Activated naive CD4-positive, alpha-beta T cell treated with Interleukin-2 at 50 U/mL for 16 hours (primary cell): ENCODE measurements at regions not wholly inside any gene's neighbourhood (a gene's known extent, or its start where the extent isn't known, plus 50 kb on each side); places are given as distances from the start of the nearest gene placed in this dataset.
"Not testable (repeated sequence)": the region's sequence is repeated elsewhere in the genome, so short reads cannot be mapped to it uniquely, and the experiment has no call there.

Source experiments
- DNase-seq: peaks from one replicate; pipeline ENCODE4 v3.0.0-alpha.2; 2020

DNA sequence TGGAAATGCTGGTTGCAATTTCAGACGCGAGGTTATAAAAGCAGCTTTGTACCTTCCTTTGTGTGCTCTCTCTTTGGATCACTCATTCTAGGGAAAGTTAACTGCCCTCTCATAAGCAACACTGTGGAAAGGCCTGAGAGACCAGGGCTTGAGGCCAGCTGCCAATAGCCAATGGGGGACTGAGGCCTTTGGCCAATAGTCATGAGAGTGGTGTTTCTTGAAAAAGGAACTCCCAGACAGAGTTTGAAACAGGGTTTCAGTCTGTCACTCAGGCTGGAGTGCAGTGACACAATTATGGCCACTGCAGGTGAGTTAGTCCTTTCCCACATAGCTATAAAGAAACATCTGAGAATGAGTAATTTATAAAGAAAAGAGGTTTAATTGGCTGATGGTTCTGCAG lies 524.7 kb upstream of the SMIM31 start:
- no peak for DNase-seq

- no peak for DNase-seq
Measured at GRCh38 chr4:164239433-164239832, 514.5 kb upstream of the SMIM31 start.

DNA sequence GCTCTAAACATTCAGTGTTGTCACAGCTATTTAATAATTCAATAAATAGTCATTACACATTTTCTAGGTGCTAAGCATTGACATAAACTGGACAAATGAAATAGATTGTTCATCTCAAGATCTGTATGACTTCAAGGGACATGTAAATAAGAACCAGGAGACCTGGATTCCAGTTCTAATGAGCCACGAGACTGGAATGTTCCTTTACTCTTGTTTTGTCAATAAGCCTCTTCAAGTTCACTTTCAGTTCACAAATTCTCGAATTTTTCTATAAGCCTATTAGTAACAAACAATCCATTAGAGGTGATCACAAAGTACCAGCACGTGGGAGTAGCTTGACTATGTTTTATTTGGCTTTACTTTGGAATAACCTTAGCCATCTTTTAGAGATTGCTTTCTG lies 514.0 kb upstream of the SMIM31 start:
- DNase-seq: no peak

GRCh38 chr4:164251257-164251656 lies 502.7 kb upstream of the SMIM31 start:
- DNase-seq: no peak

GRCh38 chr4:164252286-164252685 lies 501.6 kb upstream of the SMIM31 start:
- DNase-seq: no peak

- DNase-seq: no peak
Measured at GRCh38 chr4:164261831-164262230, 492.1 kb upstream of the SMIM31 start.

DNA sequence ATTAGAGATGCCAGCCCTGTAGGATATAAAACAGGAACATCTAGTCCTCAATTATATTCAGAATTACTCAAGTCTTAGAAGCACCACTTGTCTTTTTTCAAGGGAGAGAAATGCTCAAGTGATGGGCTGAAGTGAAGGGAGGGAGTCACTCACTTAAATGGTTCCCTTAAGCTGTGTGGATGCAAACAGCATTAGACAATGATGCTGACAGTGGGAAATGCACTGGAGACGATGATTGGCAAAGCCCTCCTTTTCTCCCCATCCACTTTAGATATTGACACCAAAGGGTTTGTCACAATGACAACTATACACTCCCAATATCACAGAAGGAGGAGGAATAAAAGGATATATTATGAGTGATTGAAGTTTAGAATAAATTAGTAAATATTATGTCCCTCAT lies 491.4 kb upstream of the SMIM31 start:
- DNase-seq: not testable (repeated sequence)

- DNase-seq: not testable (repeated sequence)
Measured at GRCh38 chr4:164277414-164277813, 476.5 kb upstream of the SMIM31 start.

DNA sequence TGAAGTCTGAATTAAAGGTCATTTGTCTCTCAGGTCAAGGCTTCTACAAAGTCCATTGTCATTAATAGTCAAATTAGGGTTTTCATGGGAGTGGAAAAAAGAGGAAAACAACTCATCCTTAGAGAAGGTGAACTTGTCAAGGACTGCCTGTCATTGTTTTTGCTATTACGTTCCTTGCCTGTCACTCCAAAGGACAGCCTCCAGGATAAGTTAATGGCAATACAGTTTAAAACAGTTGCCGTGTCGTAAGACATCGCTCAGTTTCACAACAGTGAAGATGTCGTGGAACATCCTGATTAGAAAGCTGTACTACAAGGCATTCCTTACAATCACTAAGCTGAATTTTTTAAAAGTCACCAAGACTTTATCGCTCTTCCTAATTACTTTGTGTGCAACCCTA lies 466.8 kb upstream of the SMIM31 start:
- no peak for DNase-seq

GRCh38 chr4:164288578-164288977 lies 465.4 kb upstream of the SMIM31 start:
- no peak for DNase-seq

- no peak for DNase-seq
Measured at GRCh38 chr4:164293203-164293602, 460.7 kb upstream of the SMIM31 start.

- DNase-seq: no peak
Measured at GRCh38 chr4:164293743-164294142, 460.2 kb upstream of the SMIM31 start.

- DNase-seq: no peak
Measured at GRCh38 chr4:164301430-164301829, 452.5 kb upstream of the SMIM31 start.

- no peak for DNase-seq
Measured at GRCh38 chr4:164304101-164304639, 449.8 kb upstream of the SMIM31 start.

- no peak for DNase-seq
Measured at GRCh38 chr4:164304861-164305260, 449.1 kb upstream of the SMIM31 start.

- no peak for DNase-seq
Measured at GRCh38 chr4:164307262-164307661, 446.7 kb upstream of the SMIM31 start.

DNA sequence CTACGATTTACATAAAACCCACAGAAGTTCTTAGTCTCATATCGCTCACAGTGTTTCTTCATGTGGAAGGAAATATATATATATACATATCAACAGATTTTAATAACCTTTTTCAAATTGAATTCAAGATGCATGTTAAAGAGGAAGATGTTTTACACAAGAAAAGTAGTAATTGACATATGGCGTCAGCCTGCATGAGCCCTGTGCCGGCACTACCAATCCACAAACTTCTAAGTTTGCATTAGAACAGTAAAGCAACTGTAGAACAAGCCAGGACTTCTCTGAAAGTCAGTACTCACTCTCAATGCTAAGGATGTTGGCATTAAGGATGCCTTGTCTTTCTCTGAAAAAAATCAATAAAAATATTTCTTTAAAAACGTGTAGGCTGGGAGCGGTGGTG lies 441.3 kb upstream of the SMIM31 start:
- no peak for DNase-seq

DNA sequence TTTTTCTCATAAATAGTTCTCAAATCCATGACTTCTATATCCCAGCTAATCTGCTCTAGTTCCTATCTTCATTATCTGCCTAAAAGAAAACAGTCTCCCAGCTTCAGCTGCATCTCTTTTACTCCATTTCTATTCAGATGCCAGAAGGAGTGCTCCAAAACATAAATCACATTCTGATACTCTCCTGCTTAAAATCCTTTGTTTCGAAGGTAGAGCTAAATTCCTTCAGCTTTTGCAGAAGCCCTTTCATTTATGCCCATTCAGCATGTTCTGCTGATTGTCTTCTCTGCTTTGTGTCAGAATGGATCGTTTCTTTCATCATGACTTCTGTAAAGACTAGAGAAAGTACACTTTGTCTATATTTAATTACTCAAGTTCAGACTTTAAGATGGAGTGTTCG lies 440.1 kb upstream of the SMIM31 start:
- no peak for DNase-seq

GRCh38 chr4:164318350-164318749 lies 435.6 kb upstream of the SMIM31 start:
- no peak for DNase-seq

- no peak for DNase-seq
Measured at GRCh38 chr4:164319688-164320087, 434.2 kb upstream of the SMIM31 start.

DNA sequence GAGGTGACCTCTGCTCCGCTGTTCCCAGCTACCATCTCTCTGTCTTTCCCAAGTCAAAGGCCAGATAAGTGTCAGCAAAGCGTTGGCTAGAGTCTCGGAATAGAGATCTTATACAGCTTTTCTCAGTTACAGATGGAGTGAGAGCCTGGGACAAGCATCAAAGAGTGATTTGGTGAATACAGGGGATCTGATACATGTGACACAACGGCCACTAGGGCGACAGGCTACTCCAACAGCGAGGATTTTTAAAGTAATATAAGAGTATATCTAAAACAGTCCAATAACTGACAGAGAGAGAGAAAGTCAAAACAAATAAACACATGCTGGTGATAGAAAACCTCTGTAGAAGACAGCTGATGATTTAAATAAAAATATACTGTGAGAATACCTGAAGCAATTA lies 433.1 kb upstream of the SMIM31 start:
- DNase-seq: no peak

DNA sequence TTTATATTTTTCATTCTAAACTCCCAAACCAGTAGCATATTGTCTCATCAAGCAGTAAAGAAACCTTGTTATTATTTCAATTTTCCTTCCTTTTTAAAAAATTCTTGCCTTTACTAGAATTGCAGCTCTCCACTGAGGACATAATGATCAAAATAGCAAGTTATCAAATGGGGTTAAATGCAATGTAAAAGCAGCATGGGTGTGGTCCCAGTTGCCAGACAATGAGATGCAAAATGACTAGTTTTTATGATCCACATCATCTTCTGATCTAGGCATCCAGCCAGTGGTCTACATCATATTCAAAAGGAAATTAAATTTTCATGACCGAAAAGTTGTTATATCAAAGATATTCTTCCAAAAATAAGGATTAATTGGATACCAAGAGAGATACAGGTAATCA lies 427.9 kb upstream of the SMIM31 start:
- DNase-seq: no peak

DNA sequence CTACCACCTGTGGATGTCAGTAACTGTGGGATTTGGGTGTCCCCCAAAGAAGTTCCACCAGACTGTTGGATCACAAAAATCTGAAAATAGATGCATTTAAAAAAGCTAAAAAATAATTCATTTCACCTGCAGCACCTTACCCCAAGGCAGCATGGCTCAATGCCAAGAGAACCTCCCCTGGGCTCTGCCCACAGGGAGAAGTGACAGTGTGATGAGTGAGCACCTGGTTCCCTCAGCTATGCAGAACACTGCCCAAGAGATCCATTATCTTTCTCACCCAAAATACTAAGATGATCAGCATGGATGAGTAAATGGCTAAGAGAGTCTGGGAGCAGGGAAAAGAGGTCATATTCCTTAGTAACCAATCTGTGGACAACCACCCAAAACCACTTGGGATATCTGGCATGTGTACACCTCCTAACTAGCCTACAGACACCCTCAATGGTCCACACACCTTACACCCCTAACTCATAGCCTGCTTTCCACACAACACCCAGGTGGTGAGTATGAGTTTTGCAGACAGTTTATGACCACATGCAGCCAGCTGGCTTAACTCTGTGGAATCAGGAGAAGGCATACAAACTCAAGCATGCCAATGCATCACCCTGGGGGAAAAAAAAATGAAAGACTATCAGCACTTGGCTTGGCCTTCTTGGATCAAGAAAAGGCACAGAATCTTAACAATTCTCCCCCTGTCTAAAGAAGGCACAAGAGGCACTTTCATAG lies 416.5 kb upstream of the SMIM31 start:
- DNase-seq: no peak

DNA sequence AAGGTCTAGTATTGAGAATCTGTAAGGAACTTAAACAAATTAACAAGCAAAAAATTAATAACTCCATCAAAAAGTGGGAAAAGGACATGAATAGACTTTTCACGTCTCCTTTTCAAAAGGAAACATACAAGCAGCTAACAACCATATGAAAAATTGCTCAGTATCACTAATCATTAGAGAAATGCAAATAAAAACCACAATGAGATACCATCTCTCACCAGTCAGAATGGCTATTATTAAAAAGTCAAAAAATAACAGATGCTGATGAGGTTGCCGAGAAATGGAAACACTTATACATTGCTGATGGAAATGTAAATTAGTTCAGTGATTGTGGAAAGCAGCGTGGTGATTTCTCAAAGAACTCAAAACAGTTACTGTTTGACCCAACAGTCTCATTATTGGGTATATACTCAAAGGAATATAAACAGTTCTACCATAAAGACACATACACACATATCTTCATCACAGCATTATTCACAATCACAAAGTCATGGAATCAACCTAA lies 410.4 kb upstream of the SMIM31 start:
- DNase-seq: no peak

- DNase-seq: no peak
Measured at GRCh38 chr4:164345756-164346155, 408.2 kb upstream of the SMIM31 start.
